Stimulated activated naive CD8-positive, alpha-beta T cell treated with anti-CD3 and anti-CD28 coated beads, Interleukin-15, Interleukin-2, amounts not matched to agents 100 ng/mL and 50 ng/mL, for 24 hours (primary cell): ENCODE measurements at regions not wholly inside any gene's neighbourhood (a gene's known extent, or its start where the extent isn't known, plus 50 kb on each side); places are given as distances from the start of the nearest gene placed in this dataset.

Experiments
- H3K27ac Mint-ChIP-seq: one replicate; pipeline ENCODE4 v1.8.0; 2021; ENCODE audit warnings: mild to moderate bottlenecking, mixed read lengths
- H3K27me3 Mint-ChIP-seq: one replicate; pipeline ENCODE4 v1.8.0; 2021; ENCODE audit warnings: mixed read lengths
- H3K36me3 Mint-ChIP-seq: one replicate; pipeline ENCODE4 v1.8.0; 2021; ENCODE audit warnings: low read depth, mixed read lengths
- H3K4me1 Mint-ChIP-seq: one replicate; pipeline ENCODE4 v1.8.0; 2021; ENCODE audit warnings: low read depth, mixed read lengths
- H3K4me3 Mint-ChIP-seq: one replicate; pipeline ENCODE4 v1.8.0; 2021; ENCODE audit warnings: mild to moderate bottlenecking, mixed read lengths
- H3K9me3 Mint-ChIP-seq: one replicate; pipeline ENCODE4 v1.8.0; 2021; ENCODE audit warnings: mixed read lengths

DNA sequence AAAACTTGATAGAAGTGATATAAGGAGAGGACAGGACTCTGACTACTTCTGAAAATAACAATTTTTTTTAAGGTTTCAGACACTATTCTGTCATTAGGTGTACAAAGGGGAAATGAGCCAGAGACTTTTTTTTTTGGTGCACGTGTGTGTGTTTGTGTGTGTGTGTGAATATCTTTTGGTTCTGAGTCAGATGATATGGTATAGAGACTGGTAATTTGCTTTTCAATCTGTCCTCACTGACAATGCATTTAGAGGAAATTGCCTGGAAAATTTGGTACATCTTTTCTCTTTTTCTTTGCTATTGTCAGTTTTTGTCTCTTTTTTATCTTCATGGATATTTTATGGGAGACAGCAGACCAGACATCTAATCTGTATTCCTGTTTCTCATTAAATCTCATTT, 59.3 kb downstream of the DDIT4L start:
- Mint-ChIP-seq H3K27me3 (peaks cover 12% of the 10 kb centered on the region), H3K27ac (no peak overlapping the region), H3K9me3 (peaks cover 5% of the 10 kb centered on the region), H3K4me3 (no peak overlapping the region), H3K36me3 (no peaks in the 10 kb centered on the region), H3K4me1 (no peaks in the 10 kb centered on the region)

DNA sequence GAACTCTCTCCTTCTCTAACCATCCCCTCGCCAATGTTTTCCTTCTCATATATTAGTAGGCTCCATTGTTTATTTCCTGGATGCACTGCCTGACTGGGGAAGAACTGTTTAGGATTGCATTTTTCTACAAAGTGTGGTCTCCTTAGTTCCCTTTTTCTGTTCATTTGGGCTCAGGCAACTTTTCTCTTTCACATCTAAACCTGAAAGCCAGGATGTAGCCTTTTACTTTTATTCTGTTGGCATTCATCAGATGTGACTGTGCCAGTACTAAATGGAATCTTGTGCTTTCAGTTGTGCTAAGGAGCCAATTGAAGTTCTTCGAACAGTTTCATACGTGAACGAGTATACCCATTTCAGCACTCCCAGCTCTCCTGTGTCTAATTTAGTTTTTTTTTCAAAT, 59.8 kb downstream of the DDIT4L start:
- peaks cover 6% of the 10 kb centered on the region for H3K9me3 Mint-ChIP-seq
- H3K4me3 Mint-ChIP-seq = no peak overlapping the region
- H3K36me3 Mint-ChIP-seq = no peaks in the 10 kb centered on the region
- H3K27me3 Mint-ChIP-seq = peaks cover 12% of the 10 kb centered on the region
- H3K27ac Mint-ChIP-seq = no peak overlapping the region
- no peaks in the 10 kb centered on the region for H3K4me1 Mint-ChIP-seq

DNA sequence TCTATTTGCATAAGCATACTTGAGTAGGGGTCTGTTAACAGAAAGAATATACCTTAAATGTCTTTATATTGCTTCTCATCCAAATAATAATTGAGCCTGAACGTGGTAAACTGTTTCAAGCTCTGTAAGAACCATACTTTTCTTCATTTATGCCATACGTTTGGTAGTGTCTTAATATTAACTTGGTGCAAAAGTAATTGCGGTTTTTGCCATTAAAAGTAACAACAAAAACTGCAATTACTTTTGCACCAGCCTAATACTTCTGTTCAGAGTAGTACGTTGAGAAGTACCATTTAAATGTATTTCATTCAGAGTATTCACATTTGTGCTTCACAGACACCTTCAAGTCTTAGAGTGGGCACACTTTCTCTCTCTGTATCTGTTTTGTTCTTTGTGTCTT, 60.5 kb downstream of the DDIT4L start:
- H3K36me3 Mint-ChIP-seq = no peaks in the 10 kb centered on the region
- H3K27ac Mint-ChIP-seq = no peak overlapping the region
- no peaks in the 10 kb centered on the region for H3K4me1 Mint-ChIP-seq
- H3K9me3 Mint-ChIP-seq = peaks cover 13% of the 10 kb centered on the region
- no peak overlapping the region for H3K4me3 Mint-ChIP-seq
- H3K27me3 Mint-ChIP-seq = peaks cover 12% of the 10 kb centered on the region

DNA sequence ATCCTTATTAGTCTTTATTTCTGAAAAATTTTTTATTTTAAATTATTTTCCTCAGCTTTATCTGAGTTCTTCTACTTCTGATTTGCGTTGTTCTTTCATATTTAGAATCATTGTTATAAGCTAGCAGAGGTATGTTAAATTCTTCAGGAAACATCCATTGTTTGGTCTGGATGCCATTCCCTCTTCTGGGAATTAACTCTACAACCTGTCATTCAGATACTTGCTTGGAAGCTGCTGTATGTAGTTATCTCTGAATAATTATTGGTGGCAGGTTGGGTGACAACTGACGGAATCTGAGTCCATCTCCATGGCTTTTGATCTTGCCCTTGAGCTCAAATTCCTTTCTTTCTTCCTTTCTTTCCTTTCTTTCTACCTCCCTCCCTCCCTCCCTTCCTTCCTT, 61.9 kb downstream of the DDIT4L start:
- H3K27ac Mint-ChIP-seq = no peak overlapping the region
- no peak overlapping the region for H3K4me3 Mint-ChIP-seq
- H3K9me3 Mint-ChIP-seq = peaks cover 15% of the 10 kb centered on the region
- no peaks in the 10 kb centered on the region for H3K4me1 Mint-ChIP-seq
- no peaks in the 10 kb centered on the region for H3K36me3 Mint-ChIP-seq
- peaks cover 12% of the 10 kb centered on the region for H3K27me3 Mint-ChIP-seq

DNA sequence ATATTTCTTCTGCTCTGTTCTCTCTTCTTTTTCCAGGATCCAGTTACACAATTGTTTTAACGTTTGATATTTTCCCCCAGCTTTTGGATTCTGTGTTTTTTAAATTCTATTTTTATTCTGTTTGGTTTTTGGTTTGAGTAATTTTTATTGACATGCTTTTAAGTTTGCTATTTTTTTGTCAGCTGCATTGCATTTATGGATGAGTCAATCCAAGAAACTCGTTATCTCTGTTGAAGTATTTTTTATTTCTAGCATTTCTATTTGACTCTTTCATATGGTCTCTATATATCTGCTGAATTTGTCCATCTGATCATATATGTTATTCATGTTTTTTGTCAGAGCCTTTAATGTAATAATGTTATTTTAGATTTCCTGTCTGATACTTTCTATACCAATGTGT, 65.6 kb downstream of the DDIT4L start:
- H3K9me3 Mint-ChIP-seq = peaks cover 20% of the 10 kb centered on the region
- H3K27me3 Mint-ChIP-seq = peaks cover 20% of the 10 kb centered on the region
- H3K27ac Mint-ChIP-seq = no peak overlapping the region
- no peaks in the 10 kb centered on the region for H3K4me1 Mint-ChIP-seq
- H3K4me3 Mint-ChIP-seq = no peak overlapping the region
- no peaks in the 10 kb centered on the region for H3K36me3 Mint-ChIP-seq

DNA sequence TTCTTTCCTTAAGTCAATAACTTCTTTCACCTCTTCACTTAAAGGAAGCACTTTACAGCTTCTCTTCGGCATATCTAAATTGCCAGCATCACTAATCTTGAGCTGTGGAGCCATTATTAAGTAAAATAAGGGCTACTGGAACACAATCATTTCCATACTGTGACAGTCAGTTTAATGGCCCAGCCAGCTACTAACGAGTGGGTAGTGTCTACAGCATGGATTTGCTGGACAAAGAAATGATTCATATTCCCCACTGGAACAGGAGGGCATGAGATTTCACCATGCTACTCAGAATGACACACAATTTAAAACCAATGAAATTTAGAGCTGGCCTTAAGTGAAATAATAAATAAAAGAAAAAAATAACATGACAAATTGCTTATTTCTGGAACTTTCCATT, 72.1 kb downstream of the DDIT4L start:
- Mint-ChIP-seq H3K4me1 (peaks cover 11% of the 10 kb centered on the region), H3K27me3 (peaks cover 12% of the 10 kb centered on the region), H3K9me3 (peaks cover 4% of the 10 kb centered on the region), H3K36me3 (no peaks in the 10 kb centered on the region), H3K27ac (no peak overlapping the region), H3K4me3 (no peak overlapping the region)

DNA sequence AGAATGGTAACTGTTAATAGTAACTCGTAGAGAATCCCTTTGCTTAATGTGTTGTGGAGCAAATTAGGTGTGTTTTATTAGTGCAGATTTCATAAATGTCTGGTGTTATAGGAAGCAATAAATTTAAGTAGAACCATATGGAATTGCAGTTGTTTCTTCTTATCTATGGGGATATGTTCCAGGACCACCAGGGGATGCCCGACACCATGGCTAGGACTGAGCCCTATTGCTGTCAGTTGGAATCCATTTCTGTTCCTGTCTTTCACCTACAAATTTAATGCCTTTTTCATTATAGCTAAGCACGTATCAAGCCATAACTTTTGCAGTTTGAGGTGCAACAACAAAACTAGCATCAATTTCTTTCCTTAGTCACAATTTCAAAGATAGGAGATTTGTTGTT, 72.5 kb downstream of the DDIT4L start:
- Mint-ChIP-seq H3K4me3 (no peak overlapping the region), H3K9me3 (peaks cover 4% of the 10 kb centered on the region), H3K27ac (no peak overlapping the region), H3K4me1 (peaks cover 16% of the 10 kb centered on the region), H3K36me3 (no peaks in the 10 kb centered on the region), H3K27me3 (peaks cover 12% of the 10 kb centered on the region)

DNA sequence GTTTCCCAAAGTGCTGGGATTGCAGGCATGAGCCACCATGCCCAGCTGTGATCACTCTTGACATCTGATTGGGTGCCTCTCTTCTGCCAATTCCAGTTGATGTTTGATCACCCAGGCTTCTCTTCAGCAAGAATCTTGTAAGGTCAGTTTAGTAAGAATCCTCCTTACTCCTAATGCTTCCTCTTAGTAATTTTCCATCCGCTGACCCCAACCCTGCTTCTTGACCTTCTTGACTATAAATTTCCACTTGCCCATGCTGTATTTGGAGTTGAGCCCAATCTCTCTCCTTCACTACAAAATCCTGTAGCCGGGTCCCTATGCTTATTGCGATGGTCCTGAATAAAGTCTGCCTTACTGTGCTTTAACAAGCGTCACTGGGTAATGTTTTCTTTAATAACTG, 75.4 kb downstream of the DDIT4L start:
- Mint-ChIP-seq H3K27ac (peak overlapping the region; percentile 56), H3K4me1 (peaks cover 17% of the 10 kb centered on the region), H3K9me3 (peaks cover under 1% of the 10 kb centered on the region), H3K4me3 (no peak overlapping the region), H3K36me3 (no peaks in the 10 kb centered on the region), H3K27me3 (peaks cover 1% of the 10 kb centered on the region)

DNA sequence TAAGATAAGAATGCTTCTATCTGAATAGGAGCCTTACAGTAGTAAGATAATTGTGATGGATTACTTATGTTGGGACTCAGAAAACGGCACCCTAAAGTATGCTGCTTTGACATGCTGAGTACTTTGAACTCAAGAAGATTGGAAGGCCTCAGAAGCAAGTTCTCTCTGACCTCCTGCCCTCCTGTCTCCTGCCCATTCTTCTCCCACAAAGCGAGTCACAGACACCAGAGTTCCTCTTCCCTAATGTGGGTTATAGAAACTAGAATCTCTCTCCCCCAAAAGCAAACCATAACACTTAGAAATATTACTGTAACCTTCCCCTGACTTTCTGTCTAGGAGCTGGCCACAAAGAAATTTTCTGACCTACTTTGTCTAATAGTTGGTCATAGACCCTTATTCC, 76.5 kb downstream of the DDIT4L start:
- no peaks in the 10 kb centered on the region for H3K36me3 Mint-ChIP-seq
- H3K27me3 Mint-ChIP-seq = no peaks in the 10 kb centered on the region
- no peaks in the 10 kb centered on the region for H3K9me3 Mint-ChIP-seq
- H3K4me1 Mint-ChIP-seq = peaks cover 22% of the 10 kb centered on the region
- no peak overlapping the region for H3K4me3 Mint-ChIP-seq
- H3K27ac Mint-ChIP-seq = no peak overlapping the region

DNA sequence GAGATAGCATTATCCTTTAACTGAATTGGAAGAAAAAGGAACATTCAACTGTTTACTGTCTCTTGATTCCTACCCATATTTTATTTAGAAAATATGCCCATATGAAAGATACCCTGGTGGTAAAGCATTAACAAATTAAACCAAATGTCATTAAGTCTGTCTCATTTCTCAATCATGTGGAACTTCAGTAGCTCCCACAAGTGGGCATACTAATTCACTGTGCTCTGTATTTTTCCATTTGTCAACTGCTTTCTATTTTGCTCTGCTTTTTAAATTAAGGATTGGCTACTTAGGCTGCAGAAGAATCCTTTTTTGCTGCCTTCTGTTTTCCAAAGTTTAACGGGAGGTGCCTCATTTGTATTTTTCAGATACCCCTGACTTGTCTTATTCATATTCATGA, 77.2 kb downstream of the DDIT4L start:
- Mint-ChIP-seq H3K9me3 (no peaks in the 10 kb centered on the region), H3K36me3 (no peaks in the 10 kb centered on the region), H3K27ac (no peak overlapping the region), H3K27me3 (no peaks in the 10 kb centered on the region), H3K4me3 (no peak overlapping the region), H3K4me1 (peaks cover 28% of the 10 kb centered on the region)

DNA sequence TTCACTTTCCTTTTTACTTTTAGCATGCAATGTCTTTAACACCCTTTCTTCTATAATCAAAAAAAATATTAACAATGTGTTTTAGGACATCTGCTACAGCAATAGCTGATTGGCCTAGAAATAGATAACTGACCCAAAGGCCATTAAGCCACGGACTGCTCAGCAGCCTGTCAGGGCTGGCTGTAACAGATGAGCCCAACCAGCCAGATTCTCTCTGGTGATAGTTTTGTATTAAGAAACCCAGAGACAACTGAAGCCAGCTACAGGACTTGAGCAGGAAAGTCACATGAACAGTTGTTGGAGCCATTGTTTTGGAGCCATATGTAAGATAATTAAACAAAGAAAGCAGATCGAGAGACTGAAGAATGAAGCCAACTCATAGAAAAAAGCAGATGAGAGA, 80.3 kb downstream of the DDIT4L start:
- H3K36me3 Mint-ChIP-seq = no peaks in the 10 kb centered on the region
- H3K4me3 Mint-ChIP-seq = no peak overlapping the region
- no peaks in the 10 kb centered on the region for H3K27me3 Mint-ChIP-seq

DNA sequence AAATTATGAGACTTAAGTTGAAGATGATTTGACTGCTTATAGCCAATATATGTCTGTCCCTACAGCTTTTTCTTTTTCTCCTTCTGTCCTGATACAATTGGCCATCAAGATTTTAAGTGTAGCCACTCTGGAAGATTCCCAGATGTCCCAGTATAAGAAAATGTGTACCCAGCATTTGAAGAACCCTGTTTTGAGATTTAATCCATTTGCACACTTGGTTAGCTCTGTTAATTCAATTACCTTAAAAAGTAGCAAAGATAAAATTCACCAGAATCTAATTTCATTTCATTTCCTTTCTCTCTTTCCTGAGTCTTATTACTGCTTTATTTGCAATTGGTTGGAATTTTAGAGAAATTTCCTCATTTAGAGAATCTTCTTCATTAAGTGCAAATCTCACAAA, 81.4 kb downstream of the DDIT4L start:
- Mint-ChIP-seq H3K9me3 (no peaks in the 10 kb centered on the region), H3K4me1 (peaks cover 44% of the 10 kb centered on the region), H3K4me3 (no peak overlapping the region), H3K27me3 (no peaks in the 10 kb centered on the region), H3K36me3 (no peaks in the 10 kb centered on the region), H3K27ac (no peak overlapping the region)

More for the DNA sequence above, 80.3 kb downstream of the DDIT4L start:
- Mint-ChIP-seq H3K27ac (no peak overlapping the region), H3K4me1 (peaks cover 43% of the 10 kb centered on the region), H3K9me3 (no peaks in the 10 kb centered on the region)

DNA sequence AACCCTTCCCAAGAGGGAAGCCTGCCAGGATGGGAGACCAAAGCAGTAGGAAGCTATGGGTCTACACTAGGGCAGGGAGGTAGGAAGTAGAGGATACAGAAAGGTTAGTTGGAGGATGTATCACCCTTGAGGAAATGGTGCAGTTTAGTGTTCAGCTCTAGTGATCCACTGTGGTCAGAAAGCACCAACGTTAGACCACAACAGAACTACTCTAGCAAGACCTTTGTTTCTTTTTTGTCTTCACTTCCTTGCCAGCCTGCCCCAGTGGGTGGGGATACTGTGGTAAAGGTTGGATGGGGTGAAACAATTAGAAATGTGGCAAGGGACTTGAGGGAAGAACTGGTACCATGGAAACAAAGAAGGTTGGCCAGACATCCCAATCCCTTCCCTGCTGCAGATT, 83.3 kb downstream of the DDIT4L start:
- Mint-ChIP-seq H3K36me3 (no peaks in the 10 kb centered on the region), H3K4me3 (no peak overlapping the region), H3K27ac (peak overlapping the region; percentile 84), H3K9me3 (no peaks in the 10 kb centered on the region), H3K27me3 (no peaks in the 10 kb centered on the region), H3K4me1 (peaks cover 40% of the 10 kb centered on the region)

DNA sequence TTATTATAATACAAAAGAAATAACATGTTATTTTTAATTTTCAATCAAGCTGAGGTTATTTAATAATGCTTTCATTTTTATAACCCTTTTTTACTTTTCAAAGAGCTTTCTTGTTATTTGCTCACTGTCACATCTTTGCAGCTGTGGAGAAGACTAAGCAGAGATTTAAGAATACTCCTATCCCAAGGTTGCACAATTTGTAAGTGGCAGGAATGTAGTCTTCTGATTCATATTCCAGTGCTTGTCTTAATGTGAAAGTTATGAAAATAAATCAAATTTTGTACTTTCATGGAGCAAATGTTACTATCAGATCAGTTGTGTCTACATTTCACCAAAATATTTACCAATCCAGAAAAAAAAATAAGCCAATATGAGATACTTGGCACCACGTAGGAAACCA, 86.6 kb downstream of the DDIT4L start:
- no peaks in the 10 kb centered on the region for H3K27me3 Mint-ChIP-seq
- H3K4me3 Mint-ChIP-seq = no peak overlapping the region
- no peaks in the 10 kb centered on the region for H3K36me3 Mint-ChIP-seq
- H3K27ac Mint-ChIP-seq = no peak overlapping the region
- peaks cover 63% of the 10 kb centered on the region for H3K4me1 Mint-ChIP-seq
- H3K9me3 Mint-ChIP-seq = no peaks in the 10 kb centered on the region

DNA sequence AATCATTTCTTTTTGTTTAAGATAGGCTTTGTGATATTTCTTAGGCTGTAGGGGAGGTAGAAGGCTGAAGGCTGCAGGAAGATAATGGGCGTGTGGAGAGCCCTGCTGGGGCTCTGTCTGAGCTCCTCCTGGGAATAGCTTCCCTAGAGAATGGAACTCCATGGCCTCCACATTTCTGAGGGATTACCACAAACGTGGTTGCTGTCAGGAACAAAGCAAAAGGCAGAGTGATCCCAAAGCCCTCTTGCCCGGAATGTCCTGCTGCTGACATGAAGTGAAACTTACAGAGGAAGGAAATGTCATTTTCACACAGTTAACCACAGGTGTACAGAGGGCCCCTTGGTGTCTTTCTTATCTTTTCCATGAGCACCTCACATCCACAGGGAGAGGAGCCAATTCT, 89.3 kb downstream of the DDIT4L start:
- Mint-ChIP-seq H3K4me1 (peaks cover 60% of the 10 kb centered on the region), H3K27me3 (no peaks in the 10 kb centered on the region), H3K36me3 (no peaks in the 10 kb centered on the region), H3K27ac (peak overlapping the region; percentile 63), H3K4me3 (peak overlapping the region; percentile 40), H3K9me3 (no peaks in the 10 kb centered on the region)

DNA sequence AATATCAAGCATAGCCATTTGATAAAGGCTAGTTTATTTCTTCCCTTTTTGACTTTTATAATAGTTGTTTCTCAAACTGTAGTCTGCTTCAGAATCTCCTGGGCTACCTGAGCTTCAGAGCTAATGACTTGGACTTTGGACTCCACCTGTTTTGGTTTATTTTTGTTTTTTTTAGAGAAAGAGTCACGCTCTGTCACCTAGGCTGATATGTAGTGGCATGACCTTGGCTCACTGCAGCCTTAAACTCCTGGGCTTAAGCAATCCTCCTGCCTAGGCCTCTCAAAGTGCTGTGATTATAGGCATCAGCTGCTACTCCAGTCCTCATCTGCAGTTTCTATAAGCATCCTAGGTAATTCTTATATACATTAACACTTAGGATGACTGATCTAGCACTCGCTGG, 90.5 kb downstream of the DDIT4L start:
- Mint-ChIP-seq H3K4me1 (peaks cover 72% of the 10 kb centered on the region), H3K9me3 (no peaks in the 10 kb centered on the region), H3K27ac (no peak overlapping the region), H3K4me3 (no peak overlapping the region), H3K27me3 (no peaks in the 10 kb centered on the region), H3K36me3 (no peaks in the 10 kb centered on the region)

DNA sequence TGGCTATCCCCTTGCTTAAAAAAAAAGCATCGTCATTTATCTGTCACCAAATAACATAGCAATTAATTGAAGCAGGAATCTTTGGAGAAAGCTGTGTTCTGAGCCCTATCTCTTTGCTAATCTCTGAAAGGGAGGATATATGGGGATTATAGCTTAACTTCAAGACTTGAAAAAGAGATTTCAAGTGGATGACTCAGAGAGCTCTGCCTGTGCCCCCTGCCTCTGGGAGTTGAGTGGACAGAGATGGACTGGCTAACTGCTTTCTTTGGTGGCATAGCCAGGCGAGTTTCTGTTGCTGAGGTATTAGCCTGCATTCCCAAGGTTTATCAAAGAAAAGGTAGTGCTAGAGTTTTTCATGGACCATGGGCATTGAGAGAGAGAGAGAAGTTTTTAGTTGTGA, 91.6 kb downstream of the DDIT4L start:
- H3K4me1 Mint-ChIP-seq = peaks cover 77% of the 10 kb centered on the region
- no peaks in the 10 kb centered on the region for H3K27me3 Mint-ChIP-seq
- H3K27ac Mint-ChIP-seq = peak overlapping the region; percentile 50
- H3K4me3 Mint-ChIP-seq = no peak overlapping the region
- H3K36me3 Mint-ChIP-seq = no peaks in the 10 kb centered on the region
- H3K9me3 Mint-ChIP-seq = no peaks in the 10 kb centered on the region
